GM18505 (cell line): ENCODE measurements at regions not wholly inside any gene's neighbourhood (a gene's known extent, or its start where the extent isn't known, plus 50 kb on each side); places are given as distances from the start of the nearest gene placed in this dataset.

Experiments
- ATAC-seq: cut with Tn5 transposase; IDR thresholded peaks from one replicate; pipeline ENCODE4 v1.9.1; 2021; ENCODE audit not compliant: unreplicated experiment
- POLR2A ChIP-seq: IDR thresholded peaks from 4 replicates; pipeline ENCODE4 v1.6.1; 2011; ENCODE audit warnings: borderline replicate concordance; ENCODE audit not compliant: insufficient read depth, insufficient read length; ENCODE audit errors: extremely low read depth

DNA sequence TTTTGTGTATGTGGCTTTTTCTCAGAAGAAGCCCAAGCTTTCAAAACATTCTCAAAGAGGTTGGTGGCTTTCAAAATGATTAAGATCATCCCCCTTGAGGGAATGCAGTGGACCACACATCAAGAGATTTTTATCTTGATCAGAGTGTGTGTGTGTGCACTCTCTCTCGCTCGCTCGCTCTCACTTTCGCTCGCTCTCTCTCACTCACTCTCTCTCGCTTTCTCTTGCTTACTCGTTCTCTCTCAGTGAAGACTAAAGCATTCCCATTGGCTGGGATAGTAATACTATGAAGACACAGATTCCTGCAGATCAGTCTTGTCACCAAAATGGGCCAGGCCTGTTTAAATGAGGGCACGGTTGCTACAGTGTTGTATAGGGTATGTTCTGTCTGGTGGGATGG, 365.7 kb downstream of the EDEM1 start:
- ATAC-seq = no peak
- no peak for TF ChIP-seq POLR2A

GRCh38 chr3:5554245-5554747, 366.8 kb downstream of the EDEM1 start:
- no peak for TF ChIP-seq POLR2A
- ATAC-seq = no peak

DNA sequence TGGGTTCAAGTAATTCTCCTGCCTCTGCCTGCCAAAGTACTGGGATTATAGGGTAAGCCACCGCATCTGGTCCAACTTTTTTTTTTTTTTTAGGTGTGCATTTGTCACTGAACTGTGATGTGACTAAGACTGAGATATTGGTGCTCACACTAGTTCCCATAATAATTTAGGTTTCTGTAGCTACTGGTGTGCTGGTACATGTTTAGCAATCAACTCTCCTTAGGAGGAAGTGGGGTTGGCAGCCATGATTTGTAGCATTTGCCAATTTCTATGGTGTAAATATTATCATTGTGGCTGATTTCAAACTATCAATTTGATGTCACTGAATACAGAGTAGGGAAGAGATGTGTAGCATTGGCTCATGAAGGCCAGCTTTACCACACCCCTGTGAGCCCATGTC, 372.7 kb downstream of the EDEM1 start:
- no peak for TF ChIP-seq POLR2A
- ATAC-seq = no peak

GRCh38 chr3:5563537-5564277, 376.2 kb downstream of the EDEM1 start:
- no peak for TF ChIP-seq POLR2A
- no peak for ATAC-seq

DNA sequence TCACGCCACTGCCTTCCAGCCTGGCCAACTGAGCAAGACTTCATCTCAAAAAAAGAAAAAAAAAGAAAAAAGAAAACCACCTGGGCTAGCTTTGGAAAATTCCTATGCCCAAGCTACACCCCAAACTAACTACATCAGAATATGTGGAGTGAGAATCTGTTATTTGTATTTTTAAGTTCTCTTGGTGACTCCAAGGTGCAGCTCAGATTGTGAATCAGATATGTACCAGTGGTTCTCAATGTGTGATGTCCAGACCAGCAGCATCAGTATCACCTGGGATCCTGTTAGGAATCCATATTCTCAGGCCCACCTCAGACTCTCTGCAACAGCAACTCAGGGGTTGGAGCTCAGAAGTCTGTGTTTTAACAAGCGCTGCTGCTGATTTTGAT, 376.8 kb downstream of the EDEM1 start:
- no peak for TF ChIP-seq POLR2A
- no peak for ATAC-seq

DNA sequence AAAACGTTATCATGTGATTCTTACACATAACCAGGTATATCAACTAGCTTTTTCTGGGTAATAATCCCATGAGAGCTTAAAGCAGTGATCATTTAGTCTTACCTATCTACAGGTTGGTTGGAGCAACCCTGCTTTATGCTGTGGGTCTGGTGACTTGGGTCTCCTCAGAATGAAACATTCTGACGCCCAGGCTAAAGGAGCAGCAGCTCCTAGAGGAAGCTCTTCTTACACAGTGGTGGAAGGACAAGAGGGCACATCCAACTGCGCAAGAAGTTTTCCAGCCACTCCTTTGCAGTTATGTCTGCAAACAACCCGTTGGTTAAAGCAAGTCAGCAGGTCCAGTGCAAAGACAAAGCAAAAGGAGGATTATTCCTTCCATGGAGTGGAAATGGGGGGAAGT, 377.5 kb downstream of the EDEM1 start:
- no peak for ATAC-seq
- TF ChIP-seq POLR2A = no peak

DNA sequence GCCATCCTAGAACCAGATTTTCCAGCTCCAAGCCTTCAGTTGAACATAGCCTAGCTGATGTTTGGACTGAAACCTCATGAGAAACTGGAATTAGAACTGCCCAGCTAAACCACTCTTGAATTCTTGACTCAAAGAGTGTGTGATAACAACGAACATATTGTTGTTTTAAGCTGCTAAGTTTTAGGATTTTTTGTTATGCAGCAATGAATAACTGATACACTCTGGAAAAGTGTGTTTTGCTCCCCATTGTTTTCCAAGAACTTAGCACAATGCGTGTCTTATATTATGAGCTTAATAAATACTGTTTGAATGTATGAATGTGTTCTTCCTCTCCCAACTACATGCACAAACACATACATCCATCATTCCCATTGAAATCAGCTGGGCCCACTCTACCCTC, 379.6 kb downstream of the EDEM1 start:
- no peak for TF ChIP-seq POLR2A
- ATAC-seq = no peak

- TF ChIP-seq POLR2A = no peak
- ATAC-seq = no peak
Measured at GRCh38 chr3:5568451-5568850, 380.9 kb downstream of the EDEM1 start.

DNA sequence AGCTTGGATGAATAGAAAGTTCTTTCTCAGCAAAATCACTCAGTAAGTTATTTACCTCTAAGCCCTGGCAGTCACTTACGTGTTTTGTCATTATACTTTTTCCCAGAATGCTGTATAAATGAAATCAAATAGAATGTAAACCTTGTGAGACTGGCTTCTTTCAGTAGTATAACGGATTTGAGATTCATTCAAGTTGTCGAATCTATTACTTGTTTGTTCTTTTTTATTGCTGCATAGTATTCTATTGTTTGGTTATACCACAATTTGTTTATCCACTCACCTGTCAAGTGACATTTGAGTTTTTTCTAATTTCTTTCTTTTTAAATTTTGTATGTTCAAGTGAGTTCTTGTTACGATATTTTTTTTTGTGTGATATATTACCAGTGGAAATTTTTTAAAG, 381.6 kb downstream of the EDEM1 start:
- no peak for TF ChIP-seq POLR2A
- no peak for ATAC-seq

GRCh38 chr3:5572168-5572567, 384.7 kb downstream of the EDEM1 start:
- no peak for ATAC-seq
- TF ChIP-seq POLR2A = no peak

DNA sequence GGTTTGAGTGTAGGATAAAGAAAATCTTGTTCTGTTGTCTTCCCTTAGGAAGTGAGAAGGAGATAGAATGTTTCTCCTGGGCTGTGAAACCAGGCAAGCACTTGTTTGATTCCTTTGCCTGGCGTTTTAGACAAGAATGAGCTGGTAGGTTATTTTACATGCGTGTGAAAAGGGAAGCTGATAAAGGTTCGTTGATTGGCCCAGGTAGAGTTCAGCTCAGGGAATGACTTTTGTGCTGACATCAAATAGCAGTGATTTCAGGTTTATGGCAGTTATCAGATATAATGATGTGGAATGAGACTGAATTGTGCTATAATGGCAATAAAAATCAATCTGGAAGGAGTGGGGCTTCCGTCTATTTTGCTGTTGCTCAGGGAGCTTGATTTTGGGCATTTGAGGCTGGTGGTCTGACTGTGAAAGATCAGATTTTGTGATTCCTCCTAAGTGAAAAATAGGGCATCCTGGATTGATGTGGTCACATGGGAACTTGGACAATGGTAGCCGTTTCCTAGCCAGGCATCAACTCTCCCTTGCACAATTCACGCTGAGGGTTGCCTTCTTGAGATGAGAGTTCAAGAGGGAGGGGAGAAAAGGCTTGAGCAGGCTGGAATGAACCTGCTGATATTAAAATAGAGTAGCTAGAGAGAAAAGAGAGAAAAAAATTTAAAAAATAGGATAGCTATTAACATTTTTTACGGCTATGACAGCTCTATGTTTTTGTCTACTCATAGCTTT, 388.9 kb downstream of the EDEM1 start:
- ATAC-seq = no peak
- TF ChIP-seq POLR2A = no peak

- no peak for TF ChIP-seq POLR2A
- no peak for ATAC-seq
Measured at GRCh38 chr3:5579139-5579602, 391.7 kb downstream of the EDEM1 start.

- ATAC-seq = no peak
- no peak for TF ChIP-seq POLR2A
Measured at GRCh38 chr3:5579946-5580345, 392.4 kb downstream of the EDEM1 start.

GRCh38 chr3:5580826-5581225, 393.3 kb downstream of the EDEM1 start:
- TF ChIP-seq POLR2A = no peak
- ATAC-seq = no peak

DNA sequence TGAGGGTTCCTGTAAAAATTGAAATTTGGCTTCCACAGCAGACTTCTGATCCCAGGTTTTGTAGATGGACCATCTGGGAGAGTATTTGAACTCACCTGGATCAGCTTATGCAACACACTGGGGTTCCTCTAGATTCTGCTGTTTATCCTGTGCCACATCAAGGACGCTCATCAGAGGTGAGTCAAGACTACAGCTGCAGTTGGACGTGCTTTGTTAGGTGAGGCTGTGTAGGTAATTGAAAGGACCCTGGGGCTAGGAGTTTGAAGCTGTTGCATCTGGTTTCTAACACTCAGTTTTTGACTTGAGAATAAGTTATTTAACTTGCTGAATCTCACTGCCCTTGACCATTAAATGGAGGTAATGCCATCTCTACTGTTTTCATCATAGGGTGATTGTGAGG, 394.2 kb downstream of the EDEM1 start:
- TF ChIP-seq POLR2A = no peak
- ATAC-seq = no peak

DNA sequence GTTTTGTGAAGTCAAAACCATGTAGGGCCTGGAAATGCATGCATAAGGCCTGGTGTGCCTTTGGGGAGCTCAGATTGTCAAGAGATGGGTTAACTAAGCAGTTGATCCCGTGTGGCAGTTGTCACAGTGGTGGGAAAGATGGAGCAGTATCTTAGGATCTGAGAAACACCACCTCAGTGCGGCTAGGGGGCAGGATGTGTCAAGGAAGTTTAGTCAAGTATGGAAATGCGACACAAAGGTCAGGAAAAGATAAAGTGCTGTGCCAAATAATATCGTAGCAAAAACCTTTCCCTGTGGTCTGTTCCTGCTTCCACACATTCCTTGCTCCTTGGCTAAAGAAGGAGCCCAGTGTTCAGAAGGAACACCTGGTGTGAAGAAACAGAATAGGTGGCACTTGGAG, 396.4 kb downstream of the EDEM1 start:
- TF ChIP-seq POLR2A = no peak
- ATAC-seq = no peak
